Heart right ventricle (tissue), 16 donors: ENCODE measurements at regions not wholly inside any gene's neighbourhood (a gene's known extent, or its start where the extent isn't known, plus 50 kb on each side); places are given as distances from the start of the nearest gene placed in this dataset.

Experiments
- ATAC-seq, 8 donors: fragments of 200-7000 bp; cut with Tn5 transposase; one replicate each; pipeline ENCODE4 v1.9.1; 2020; ENCODE audit warnings: mild to moderate bottlenecking in 8 of 8, moderate library complexity in 8 of 8, moderate number of reproducible peaks in 1 of 8
- DNase-seq, 2 donors: peaks; one replicate each; pipeline ENCODE4 v3.0.0-alpha.2; 2020
- H3K27ac ChIP-seq, 10 donors: fragments of 200-600 bp; sonication (generic) in 2 of 10; one replicate each; pipeline versions ENCODE4 v1.5.0 to v1.8.0; 2020 to 2022; ENCODE audit warnings: mild to moderate bottlenecking in 3 of 10
- H3K27me3 ChIP-seq, 7 donors: fragments of 200-600 bp; one replicate each; pipeline ENCODE4 v1.8.0; 2021 to 2022; ENCODE audit warnings: mild to moderate bottlenecking in 2 of 7
- H3K36me3 ChIP-seq, 9 donors: fragments of 200-600 bp; sonication (generic) in 1 of 9; one replicate each; pipeline versions ENCODE4 v1.5.0 to v1.8.0; 2020 to 2022; ENCODE audit warnings: mild to moderate bottlenecking in 2 of 9
- H3K4me1 ChIP-seq, 9 donors: fragments of 200-600 bp; sonication (generic) in 1 of 9; one replicate each; pipeline versions ENCODE4 v1.5.0 to v1.8.0; 2020 to 2022; ENCODE audit warnings: mild to moderate bottlenecking in 4 of 9
- H3K4me3 ChIP-seq, 10 donors: fragments of 200-600 bp; sonication (generic) in 2 of 10; one replicate each; pipeline versions ENCODE4 v1.5.0 to v1.8.0; 2020 to 2022; ENCODE audit warnings: mild to moderate bottlenecking in 7 of 10, moderate library complexity in 2 of 10
- H3K9me3 ChIP-seq, 11 donors: fragments of 200-600 bp in 10 of 11; sonication (generic) in 2 of 11; one replicate each; pipeline versions ENCODE4 v1.5.0 to v1.8.0; 2013 to 2022; ENCODE audit warnings: mild to moderate bottlenecking in 2 of 11, control low read depth in 1 of 11, moderate library complexity in 1 of 11
- CTCF ChIP-seq, 9 donors: fragments of 200-600 bp; sonication (generic) in 2 of 9; IDR thresholded peaks; one replicate each; pipeline versions ENCODE4 v1.5.0 to v1.8.0; 2021 to 2022; ENCODE audit warnings: antibody characterized with exemption in 9 of 9, mild to moderate bottlenecking in 5 of 9, moderate library complexity in 1 of 9
- WGBS, 2 donors: extraction: QIAGEN DNeasy Blood & Tissue Kit; methylation state at CpG; one replicate each; pipeline ENCODE4 v1.1.7; 2013; ENCODE audit warnings: inconsistent platforms in 1 of 2; 5-methylcytosine and 5-hydroxymethylcytosine counted together
- intact Hi-C, 10 donors: fragments of 100-400 bp; cut with DNase I; formaldehyde crosslinking; loops; one replicate each; pipeline versions ENCODE4 v1.11.1 to v1.14.2; 2022
- donor health status: Arrhythmogenic right ventricular cardiomyopathy.
- donor health status: ischemic (EF 13 %, LVEDD 7.1; RV severe dilation, severe dysfunction).
- donor health status: healthy with polysubstance abuse.
- donor health status: DM: no; HTN: yes; CAD: no.
- donor health status: DM: no; HTN: no; CAD: no.
- donor health status: ischemic (EF 25% LVEDD 6.9; RV normal size, moderate dysfunction).
- donor health status: ischemic (EF 25% LVEDD 5.7; RV mildly dilated, moderate dysfunction).
- donor health status: healthy.
- donor health status: DM: yes; HTN: yes; CAD: no.
- donor health status: Ischemic cardiomyopathy.
- donor health status: ischemic (EF 35%, LVEDD 5.7; RV mildly dilated, moderate dysfunction).
- donor health status: nonischemic (EF 11% LVEDD 7.7; RV severe dilation, severe dysfunction).
- donor health status: DM: yes; HTN: yes; CAD: no.
- donor health status: PGD.
- donor health status: ischemic (EF 29% LVEDD 5.4; RV normal size, mild dysfunction).
- donor health status: nonischemic (EF 23%, LVEDD 6.1; RV moderate dilation, normal function).

DNA sequence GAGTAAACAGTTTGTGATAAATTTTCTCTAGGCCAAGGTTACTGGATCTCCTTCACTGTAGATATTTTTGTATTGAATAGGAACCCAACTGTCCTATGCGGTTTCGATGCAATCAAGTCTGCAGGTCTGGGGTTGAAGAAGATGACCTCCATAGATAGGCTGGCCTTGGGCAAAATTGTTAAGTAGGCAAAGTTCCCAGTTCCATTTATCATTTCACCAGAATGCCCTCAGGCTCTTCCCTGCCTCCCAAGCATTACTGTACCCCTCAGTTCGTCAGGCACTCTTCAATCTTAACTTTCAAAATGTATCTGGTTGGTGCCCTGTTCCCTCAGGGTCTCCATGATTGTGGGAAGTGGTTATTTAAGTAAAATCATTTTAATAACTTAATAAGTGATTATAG lies 1802.9 kb upstream of the WWC1 start:
- H3K4me1 ChIP-seq: peaks cover 0 to 4% (median 0%) of the 10 kb centered on the region in 9 donors
- no peaks in the 10 kb centered on the region for H3K27me3 ChIP-seq
- H3K9me3 ChIP-seq: peaks cover 0 to 13% (median 0%) of the 10 kb centered on the region in 11 donors
- ATAC-seq: no peak
- no peaks in the 10 kb centered on the region for H3K36me3 ChIP-seq
- H3K4me3 ChIP-seq: no peak overlapping the region
- intact Hi-C loops: no loop called here
- DNase-seq: no peak
- no peak overlapping the region for H3K27ac ChIP-seq
- no peak for TF ChIP-seq CTCF (IDR thresholded peaks at IDR 0.05)
- 77 to 85% methylated on average over 3 of the region's 3 CpGs for WGBS, 2 donors

GRCh38 chr5:166493040-166493439 lies 1798.4 kb upstream of the WWC1 start:
- intact Hi-C loops: no loop called here
- Histone ChIP-seq H3K4me1 (peaks cover 0 to 4% (median 0%) of the 10 kb centered on the region in 9 donors), H3K27ac (no peak overlapping the region), H3K27me3 (no peaks in the 10 kb centered on the region), H3K9me3 (peaks cover 0 to 4% (median 0%) of the 10 kb centered on the region in 11 donors), H3K36me3 (no peaks in the 10 kb centered on the region), H3K4me3 (no peak overlapping the region)
- DNase-seq: no peak
- 45 to 62% methylated on average over 2 of the region's 2 CpGs for WGBS, 2 donors
- peak in 2 of 8 donors; percentile 20 to 70 for ATAC-seq
- TF ChIP-seq CTCF (IDR thresholded peaks at IDR 0.05): no peak

GRCh38 chr5:166493612-166494011 lies 1797.8 kb upstream of the WWC1 start:
- TF ChIP-seq CTCF (IDR thresholded peaks at IDR 0.05): no peak
- peaks cover 0 to 4% (median 0%) of the 10 kb centered on the region in 9 donors for H3K4me1 ChIP-seq
- H3K27me3 ChIP-seq: no peaks in the 10 kb centered on the region
- ATAC-seq (peak in 1 of 8 donors; percentile 81), DNase-seq (no peak)
- 51 to 52% methylated on average over 7 of the region's 7 CpGs for WGBS, 2 donors
- no peaks in the 10 kb centered on the region for H3K36me3 ChIP-seq
- H3K9me3 ChIP-seq: peaks cover 0 to 4% (median 0%) of the 10 kb centered on the region in 11 donors
- intact Hi-C loops: no loop called here
- no peak overlapping the region for H3K27ac ChIP-seq
- H3K4me3 ChIP-seq: no peak overlapping the region

DNA sequence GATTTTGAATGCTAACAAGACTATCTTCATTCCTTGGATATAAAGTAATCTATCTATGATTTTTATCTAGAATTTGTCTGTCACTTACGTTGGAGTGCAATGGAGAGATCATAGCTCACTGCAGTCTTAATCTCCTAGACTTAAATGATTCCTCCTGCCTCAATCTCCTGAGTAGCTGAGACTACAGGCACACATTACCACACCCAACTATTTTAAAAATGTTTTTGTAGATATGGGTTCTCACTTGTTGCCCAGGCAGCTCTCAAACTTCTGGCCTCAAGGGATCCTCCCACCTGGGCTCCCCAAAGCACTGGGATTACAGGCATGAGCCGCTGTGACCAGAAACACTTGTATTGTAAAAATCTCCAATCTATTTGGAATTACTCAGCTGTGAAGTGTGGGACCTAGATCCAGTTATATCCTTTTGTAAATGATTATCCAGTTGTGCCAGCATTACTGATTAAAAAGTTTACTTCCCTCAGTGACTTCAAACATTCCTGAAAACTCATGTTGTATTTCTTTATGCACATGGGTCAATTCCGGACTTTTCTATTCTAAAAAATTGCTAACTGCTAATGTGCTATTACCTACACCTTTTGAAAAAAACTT lies 1793.8 kb upstream of the WWC1 start:
- H3K27me3 ChIP-seq: no peaks in the 10 kb centered on the region
- intact Hi-C loops: no loop called here
- ATAC-seq (no peak), DNase-seq (no peak)
- no peak overlapping the region for H3K4me3 ChIP-seq
- no peak for TF ChIP-seq CTCF (IDR thresholded peaks at IDR 0.05)
- H3K36me3 ChIP-seq: no peaks in the 10 kb centered on the region
- 57 to 62% methylated on average over 3 of the region's 3 CpGs for WGBS, 2 donors
- H3K9me3 ChIP-seq: no peaks in the 10 kb centered on the region
- H3K4me1 ChIP-seq: peaks cover 0 to 4% (median 0%) of the 10 kb centered on the region in 9 donors
- H3K27ac ChIP-seq: no peak overlapping the region
